Esophagus mucosa (tissue), 1 donor: ENCODE measurements at regions not wholly inside any gene's neighbourhood (a gene's known extent, or its start where the extent isn't known, plus 50 kb on each side); places are given as distances from the start of the nearest gene placed in this dataset.
"Not testable (repeated sequence)": the region's sequence is repeated elsewhere in the genome, so short reads cannot be mapped to it uniquely, and the experiment has no call there.

ENCODE experiments used
- ATAC-seq: fragments of 200-7000 bp; cut with Tn5 transposase; one replicate; pipeline ENCODE4 v1.9.1; 2020
- donor health status: DM: yes; HTN: yes; CAD: no.

- ATAC-seq: not testable (repeated sequence)
Measured at GRCh38 chr18:14460364-14460763, 83.0 kb downstream of the POTEC start.

DNA sequence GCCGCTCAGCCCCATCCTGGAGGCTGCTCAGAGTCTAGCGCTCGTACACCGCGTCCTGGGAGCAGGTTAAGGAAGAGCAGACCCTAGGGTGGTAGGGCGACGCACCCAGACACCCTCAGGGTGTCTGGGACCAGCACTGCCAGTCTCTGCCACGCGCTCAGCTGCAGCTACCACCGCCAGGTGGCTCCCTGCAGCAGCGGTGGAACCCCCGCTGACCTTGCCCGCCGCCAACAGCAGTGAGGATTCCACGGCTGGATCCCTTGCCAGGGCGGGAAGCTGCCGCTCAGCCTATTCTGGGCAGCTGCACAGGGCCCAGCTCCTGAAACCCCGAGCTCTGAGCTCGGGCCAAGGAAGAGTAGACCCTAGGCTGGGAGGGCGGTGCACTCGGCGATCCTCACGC, 83.6 kb downstream of the POTEC start:
- not testable (repeated sequence) for ATAC-seq

DNA sequence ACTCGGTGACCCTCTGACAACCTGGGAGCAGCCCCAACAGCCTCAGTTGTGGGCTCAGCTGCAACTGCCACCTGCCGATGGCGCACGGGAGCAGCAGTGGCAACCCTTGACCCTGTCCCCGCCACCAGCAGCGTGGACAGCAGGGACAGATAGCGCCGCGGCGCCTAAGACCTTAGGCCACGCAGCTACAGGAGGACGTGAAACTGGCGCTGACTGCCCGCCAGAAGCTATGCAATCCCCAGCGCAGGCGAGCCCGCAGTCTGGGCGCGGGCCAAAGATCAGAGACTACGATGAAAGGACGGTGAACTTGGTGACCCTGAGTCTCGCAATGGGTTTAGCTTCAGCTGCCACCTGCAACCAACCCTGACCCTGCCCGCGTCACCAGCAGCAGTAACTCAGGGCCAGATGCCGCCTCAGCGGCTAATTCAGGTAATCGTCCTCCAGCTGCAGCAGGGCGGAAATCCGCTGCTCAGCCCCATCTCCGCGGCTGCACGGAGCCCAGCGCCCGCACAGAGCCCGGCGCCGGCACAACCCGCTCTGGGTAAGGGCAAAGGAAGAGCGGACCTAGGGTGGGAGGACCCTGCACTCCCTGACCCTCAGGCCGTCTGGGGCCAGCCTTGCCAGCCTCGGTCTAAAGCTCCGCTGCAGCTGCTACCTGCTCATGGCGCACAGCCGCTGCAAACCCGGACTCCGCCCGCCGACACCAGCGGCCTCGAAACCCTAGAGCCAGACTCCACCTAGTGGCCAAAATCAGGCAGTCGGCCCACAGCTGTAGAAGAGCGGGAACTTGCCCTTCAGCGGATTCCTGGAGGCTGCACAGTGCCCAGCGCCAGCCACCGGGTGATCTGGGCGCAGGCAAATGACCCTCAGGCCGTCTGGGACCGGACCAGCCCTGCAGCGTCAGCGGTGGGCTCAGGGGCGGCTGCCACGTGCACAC, 85.1 kb downstream of the POTEC start:
- not testable (repeated sequence) for ATAC-seq

- not testable (repeated sequence) for ATAC-seq
Measured at GRCh38 chr18:14450637-14451009, 92.8 kb downstream of the POTEC start.

- ATAC-seq: not testable (repeated sequence)
Measured at GRCh38 chr18:14449995-14450636, 93.3 kb downstream of the POTEC start.

- not testable (repeated sequence) for ATAC-seq
Measured at GRCh38 chr18:14449062-14449461, 94.3 kb downstream of the POTEC start.

DNA sequence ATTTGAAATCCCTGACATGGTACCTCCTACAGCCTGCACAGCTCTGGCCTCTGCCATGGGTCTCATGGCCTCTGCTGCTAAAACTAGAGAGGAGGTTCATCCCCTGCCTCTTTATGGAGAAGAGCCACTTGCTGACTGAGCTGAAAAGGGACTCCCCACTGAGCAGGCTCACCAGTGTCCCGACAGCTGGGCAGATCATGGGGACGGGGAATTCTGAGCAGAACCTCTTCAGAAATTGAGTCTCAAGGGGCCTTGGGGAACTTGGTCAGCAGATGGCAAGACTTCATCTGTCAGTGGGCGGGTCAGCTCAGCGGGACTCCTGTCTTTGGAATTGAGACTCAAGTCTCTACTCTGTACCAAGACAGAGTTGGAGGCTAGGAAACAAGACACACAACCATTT, 95.7 kb downstream of the POTEC start:
- not testable (repeated sequence) for ATAC-seq

- ATAC-seq: not testable (repeated sequence)
Measured at GRCh38 chr18:14435460-14435859, 107.9 kb downstream of the POTEC start.

GRCh38 chr18:14432371-14432770, 111.0 kb downstream of the POTEC start:
- ATAC-seq: not testable (repeated sequence)

DNA sequence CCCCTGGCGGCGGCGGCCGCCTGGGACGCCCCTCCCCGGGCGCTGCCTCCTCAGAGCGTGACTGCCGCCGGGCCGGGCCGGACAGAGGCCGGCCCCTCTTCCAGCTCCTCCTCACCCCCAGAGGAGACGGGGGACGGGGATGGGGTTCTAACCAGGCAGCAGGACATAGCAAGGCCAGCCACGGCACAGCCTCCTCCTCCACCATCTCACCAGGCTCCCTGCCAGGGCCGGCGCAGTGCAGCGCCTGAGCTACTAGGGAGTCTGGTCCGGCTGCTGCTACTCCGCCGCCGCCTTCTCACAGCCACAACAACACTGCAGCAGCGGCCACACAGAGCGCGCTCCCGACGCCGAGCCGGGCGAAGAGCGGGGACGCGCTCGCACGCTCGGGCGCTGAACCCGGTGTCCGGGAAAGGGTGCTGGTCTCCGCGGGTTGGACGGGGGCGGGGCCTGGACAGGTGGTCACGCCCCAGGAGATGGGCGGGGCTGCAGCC, 112.3 kb downstream of the POTEC start:
- not testable (repeated sequence) for ATAC-seq

- ATAC-seq: not testable (repeated sequence)
Measured at GRCh38 chr18:14415806-14416205, 127.6 kb downstream of the POTEC start.

GRCh38 chr18:14415399-14415798, 128.0 kb downstream of the POTEC start:
- ATAC-seq: not testable (repeated sequence)

GRCh38 chr18:14395533-14395932, 147.9 kb downstream of the POTEC start:
- not testable (repeated sequence) for ATAC-seq

DNA sequence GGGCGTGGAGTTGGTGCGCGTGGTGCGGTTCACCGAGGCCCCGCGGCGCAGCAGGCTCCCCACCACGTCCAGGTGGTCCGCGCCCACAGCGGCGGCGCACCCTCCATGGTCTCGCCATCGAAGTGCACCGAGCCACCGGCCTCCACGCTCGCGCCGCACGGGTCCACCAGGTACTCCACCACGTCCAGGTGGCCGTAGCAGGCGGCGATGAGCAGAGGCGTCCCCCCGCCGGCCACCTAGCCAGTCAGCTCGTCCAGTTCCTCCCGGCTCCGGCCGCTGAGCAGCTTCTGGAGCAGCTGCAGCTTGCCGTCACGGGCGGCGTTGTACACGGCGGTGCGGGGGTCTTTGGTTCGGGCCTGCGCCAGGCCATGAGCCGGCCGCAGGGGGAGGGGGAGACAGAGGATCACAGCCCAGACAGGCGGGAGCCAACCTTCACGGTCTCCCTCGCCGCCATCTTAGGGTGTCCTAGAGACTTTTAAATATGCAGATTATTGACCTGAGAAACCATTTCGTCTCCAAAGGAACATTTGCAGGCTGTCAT, 149.8 kb downstream of the POTEC start:
- ATAC-seq: not testable (repeated sequence)

DNA sequence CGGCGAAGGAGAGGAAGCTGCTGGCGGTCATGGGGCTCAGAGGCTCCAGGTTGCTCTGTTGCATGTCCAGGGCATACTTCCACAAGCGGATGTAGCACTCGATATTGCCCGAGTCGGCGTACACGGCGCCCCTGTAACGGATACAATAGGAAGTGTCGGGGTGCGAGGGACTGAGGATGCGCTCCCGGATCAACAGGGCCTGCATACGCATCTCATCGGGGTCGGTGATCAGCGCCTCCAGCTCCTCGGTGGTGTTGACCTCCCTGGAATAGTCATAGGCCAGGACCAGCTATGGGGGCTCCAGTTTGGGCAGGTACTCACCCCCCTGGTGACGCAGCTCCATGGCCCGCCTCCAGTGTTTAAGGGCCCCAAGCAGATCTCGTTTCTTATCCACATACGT, 150.8 kb downstream of the POTEC start:
- not testable (repeated sequence) for ATAC-seq

DNA sequence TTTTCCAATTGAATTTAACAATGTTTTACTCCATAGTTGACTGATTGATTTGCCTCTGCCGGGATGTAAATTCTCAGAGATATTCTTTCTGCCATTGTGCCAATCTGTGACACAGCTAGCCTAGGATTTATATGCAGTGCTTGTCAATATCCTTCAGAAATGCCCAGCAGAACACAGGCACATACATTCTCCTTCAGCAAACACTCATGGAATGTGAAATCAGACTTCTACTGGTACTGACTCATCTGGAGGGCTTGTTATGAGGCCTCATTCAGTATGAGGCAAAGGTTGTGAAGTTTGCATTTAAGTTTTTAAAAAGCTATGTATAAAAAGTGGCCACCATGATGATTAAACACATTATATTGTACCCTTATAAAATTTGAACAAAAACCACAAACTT, 158.4 kb downstream of the POTEC start:
- not testable (repeated sequence) for ATAC-seq

- ATAC-seq: not testable (repeated sequence)
Measured at GRCh38 chr18:14382666-14383065, 160.7 kb downstream of the POTEC start.

- ATAC-seq: not testable (repeated sequence)
Measured at GRCh38 chr18:14379489-14379888, 163.9 kb downstream of the POTEC start.

DNA sequence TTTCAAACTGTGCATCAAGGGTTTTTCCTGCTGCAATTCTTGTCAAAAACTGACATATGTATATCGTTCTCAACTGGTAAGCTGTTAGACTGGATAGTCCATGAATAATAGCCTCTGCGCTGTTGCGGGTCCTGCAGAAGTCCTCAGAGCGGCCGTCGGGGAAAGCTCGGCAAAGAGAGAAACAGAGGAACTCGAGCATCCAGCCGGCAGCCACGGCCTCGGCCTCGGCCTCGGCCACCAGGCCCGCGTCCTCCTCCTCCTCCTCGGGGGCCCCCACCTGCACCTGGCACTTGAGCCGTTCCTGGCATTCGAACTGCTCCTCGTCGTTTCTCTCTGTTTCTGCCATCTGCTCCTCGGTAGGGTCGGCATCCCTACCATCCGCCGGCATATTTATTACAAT, 165.0 kb downstream of the POTEC start:
- ATAC-seq: not testable (repeated sequence)

DNA sequence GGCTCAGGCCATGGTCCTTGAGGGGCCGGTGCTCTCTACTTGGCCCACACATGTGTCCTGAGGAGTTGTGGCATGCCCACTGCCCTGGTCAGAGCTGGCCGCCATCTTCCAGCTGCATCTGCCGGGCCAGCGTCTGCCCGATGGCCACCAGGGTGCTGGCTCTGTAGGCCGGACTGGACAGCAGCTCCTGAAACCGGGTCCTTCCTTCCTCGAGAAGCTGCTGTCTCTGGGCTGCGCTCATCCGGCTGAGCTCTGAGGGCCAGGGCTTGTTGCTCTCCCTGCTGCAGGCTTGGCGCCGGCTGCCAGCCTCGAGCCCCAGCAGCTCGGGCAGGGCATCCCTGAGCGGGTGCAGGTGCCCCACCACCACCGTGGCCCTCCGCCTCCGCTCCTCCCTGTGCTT, 182.1 kb downstream of the POTEC start:
- not testable (repeated sequence) for ATAC-seq

- not testable (repeated sequence) for ATAC-seq
Measured at GRCh38 chr18:14357553-14358297, 185.7 kb downstream of the POTEC start.

DNA sequence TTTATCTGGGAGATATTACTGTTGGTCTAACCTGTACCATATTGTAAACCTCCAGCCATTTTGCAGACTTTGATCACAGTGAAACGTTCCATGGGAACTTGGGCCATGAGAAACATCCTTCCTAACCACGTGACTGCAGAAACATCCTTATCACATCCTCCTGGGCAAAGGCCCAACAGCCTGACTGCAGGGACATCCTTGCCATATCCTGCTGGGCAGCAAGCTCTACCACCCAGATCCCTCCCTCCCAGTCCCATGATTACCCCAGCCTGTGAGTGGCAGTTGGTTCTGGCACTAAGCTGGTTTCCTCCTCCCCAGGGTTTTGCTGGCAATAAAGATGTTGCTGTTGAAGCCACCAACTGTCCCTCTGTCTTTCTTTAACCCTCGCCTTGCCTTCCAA, 201.2 kb downstream of the POTEC start:
- ATAC-seq: not testable (repeated sequence)
